Stimulated activated CD4-positive, alpha-beta T cell treated with anti-CD3 and anti-CD28 coated beads, Interleukin-4, amount 100 ng/mL, for 4 hours (primary cell): ENCODE measurements at regions not wholly inside any gene's neighbourhood (a gene's known extent, or its start where the extent isn't known, plus 50 kb on each side); places are given as distances from the start of the nearest gene placed in this dataset.
A peak's percentile ranks its signal among the peaks of the same experiment; 100 is the strongest.

Experiments
- DNase-seq, 2 experiments: peaks; one replicate each; pipeline ENCODE4 v3.0.0-alpha.2; 2020

GRCh38 chr1:24981631-24982005 is 51.5 kb upstream of the RUNX3 start:
- DNase-seq = peak in 1 of 2 experiments; percentile 75

DNA sequence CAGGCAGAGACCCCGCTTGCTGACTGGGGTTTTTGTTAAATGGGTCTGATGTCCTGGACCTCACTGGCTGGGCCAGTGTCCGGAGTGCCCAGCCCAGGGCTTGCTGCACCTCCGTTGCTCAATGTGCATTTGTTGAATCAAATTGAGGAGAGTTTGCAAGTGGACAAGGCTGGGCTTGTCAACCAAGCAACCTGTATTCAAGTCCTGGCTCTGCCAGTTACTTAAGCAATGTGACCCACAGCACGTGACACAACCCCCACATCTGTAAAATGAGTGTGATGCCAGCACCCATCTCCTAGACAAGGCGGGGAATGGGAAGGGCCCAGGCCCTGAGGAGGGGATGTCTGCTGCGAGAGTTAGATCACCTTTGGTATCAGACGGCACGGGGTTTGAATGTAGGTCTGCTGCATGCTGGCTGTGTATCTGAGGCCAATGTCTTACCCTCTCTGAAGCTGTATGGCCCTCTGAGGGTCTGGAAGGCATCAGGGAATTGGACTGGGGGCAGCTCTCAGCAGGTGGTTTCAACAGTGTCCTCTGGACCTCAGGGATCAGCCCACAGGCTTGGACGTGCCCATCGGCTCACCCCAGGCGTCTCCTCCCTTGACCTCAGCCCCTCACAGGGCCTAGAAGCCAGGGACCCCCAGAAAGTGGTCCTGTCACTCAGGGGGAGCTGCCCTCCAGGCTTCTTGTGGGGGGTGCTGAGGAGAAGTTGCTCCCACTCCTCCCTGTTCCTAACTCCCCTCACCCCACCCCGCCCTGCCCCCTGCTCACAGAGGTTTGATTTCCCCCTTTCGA is 51.0 kb upstream of the RUNX3 start:
- no peak for DNase-seq
